Islet of Langerhans (tissue), 1 donor: ENCODE measurements at regions not wholly inside any gene's neighbourhood (a gene's known extent, or its start where the extent isn't known, plus 50 kb on each side); places are given as distances from the start of the nearest gene placed in this dataset.

Experiments
- FAIRE-seq: peaks from one replicate; lab custom pipeline; 2011; peaks lifted over from hg19 to GRCh38; lab: Jason Lieb, UNC

DNA sequence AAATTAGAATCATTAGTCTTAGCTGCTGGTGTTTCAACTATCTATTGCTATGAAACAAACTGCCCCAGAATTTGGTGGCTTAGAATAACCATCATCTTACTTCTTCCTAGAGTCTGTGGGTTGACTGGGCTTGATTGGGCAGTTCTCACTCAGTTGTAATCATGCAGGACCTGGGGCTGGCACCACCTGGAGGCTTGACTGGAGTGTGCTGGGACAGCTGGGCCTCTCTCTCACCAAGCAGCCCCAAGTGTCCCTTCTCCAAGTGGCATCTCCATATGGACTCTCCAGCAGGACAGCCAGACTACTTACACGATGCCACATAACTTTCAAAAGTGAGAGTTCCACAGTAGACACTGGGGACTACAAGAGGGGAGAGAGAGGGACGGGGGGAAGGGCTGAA lies 140.3 kb upstream of the ATP1B1 start:
- FAIRE-seq = no peak

DNA sequence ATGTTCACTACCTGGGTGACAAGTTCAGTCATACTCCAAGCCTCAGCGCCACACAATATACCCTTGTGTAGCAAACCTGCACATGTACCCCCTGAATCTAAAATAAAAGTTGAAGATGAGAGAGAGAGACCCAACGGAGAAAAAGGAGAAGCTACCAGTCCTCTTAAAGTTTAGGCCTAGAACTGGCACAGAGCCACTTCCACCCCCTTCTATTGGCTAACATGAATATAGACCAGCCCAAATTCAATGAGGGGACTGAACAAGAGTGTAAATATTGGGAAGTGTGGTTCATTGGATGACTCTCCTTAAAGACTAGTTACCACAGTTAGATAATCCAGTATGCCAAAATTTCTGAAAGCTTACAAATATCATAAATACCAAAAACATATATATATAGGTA lies 139.9 kb upstream of the ATP1B1 start:
- no peak for FAIRE-seq

DNA sequence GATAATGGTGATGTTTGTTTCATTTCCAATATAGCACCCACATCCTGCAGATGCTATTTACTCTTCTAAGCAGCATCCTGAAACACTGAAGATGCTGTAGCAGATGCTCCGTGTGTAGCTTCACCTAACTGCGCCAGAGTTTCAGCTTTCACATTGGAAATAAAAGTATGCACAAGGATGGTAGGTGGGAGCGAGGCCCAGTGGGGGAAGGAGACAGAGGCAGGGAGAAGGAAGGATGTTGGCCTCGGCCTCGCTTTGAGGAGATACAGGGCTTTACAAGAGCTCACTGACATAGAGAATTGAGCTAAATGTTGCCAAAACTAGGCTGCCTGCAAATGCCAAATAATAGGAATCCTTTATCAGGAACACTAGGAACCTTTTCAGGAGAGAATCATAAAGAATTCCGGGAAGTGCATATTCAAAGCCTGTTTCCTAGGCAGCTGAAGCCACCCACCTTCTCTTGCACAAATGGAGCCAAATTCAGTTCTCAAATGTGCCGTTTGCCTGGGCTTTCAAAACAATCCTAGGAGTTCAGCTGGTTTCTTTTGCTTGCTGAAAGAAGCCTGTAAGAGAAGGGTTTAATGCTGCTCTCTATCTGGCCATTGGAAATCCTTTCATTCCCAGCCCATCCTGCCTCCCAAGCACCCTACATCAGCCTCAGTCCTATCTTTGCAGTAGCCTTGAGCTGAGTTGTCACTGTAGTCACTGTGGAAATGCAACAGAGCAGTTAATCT lies 135.4 kb upstream of the ATP1B1 start:
- no peak for FAIRE-seq

DNA sequence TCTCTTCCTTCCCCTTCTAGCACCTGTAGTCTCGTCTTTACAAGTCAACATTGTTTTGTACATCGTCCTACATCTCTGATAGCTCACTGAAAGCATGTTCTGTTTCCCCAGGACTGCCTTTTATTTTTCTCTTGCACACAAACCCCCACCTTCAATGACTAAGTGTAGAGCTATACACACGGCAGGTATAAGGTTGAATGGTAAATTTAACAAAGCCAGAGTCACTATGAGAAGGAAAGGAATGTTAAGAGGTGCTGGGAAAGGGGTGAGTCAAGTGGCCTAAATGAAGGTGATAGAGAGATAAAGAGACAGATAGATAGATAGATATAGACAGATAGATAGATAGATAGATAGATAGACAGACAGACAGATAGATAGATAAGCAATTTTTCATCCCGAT lies 134.3 kb upstream of the ATP1B1 start:
- FAIRE-seq = no peak

DNA sequence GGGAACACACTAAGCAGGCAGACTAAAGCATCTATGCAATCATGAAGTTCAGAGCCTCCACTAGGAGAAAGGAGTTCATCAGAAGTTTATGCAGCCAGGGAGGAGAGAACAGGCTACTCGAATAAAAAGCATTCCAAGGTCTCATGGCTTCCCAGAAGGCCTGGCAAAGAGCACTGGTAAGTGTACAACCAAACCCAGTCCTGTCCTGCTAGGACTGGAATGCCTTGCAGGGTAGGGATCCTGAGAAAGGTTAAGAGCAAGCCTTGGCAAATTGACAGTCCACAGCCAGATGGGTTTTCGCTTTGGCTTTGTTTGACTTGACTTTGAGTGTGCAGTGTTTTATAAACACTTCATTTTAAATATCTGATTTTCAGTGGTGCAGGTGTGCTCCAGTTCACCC lies 133.6 kb upstream of the ATP1B1 start:
- FAIRE-seq = no peak

DNA sequence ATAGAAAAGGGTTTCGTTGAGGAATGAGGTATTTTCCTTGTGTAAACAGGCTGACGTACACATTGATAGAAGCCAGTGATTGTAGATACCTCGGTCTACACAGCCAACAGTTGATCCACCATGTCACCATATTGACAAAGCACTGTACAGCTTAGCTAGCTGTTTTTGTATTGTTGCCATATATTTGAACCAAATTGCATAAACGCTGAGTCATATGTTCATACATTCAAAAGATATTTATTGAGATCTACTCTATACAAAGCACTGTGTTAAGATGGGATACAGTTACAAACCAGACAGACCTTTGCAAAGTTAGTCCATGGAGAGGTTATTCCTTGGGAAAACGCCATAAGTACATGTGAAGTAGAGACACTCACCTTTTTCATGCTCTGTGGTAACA lies 132.4 kb upstream of the ATP1B1 start:
- no peak for FAIRE-seq

DNA sequence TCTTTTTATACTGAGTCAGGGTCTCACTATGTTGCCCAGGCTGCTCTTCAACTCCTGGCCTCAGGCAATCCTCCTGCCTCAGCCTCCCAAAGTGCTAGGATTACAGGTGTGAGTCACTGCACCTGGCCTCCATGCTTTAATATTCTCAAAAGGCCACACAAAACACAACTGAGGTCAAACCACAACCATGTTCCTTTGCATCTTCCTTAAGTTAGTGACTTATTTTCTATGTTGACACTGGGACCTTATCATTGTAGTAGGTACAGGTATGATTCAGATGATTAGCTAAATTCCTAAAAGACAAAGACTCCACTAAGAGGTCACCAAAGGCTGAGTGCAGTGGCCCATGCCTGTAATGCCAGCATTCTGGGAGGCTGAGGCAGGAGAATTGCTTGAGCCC lies 131.9 kb upstream of the ATP1B1 start:
- FAIRE-seq = no peak

DNA sequence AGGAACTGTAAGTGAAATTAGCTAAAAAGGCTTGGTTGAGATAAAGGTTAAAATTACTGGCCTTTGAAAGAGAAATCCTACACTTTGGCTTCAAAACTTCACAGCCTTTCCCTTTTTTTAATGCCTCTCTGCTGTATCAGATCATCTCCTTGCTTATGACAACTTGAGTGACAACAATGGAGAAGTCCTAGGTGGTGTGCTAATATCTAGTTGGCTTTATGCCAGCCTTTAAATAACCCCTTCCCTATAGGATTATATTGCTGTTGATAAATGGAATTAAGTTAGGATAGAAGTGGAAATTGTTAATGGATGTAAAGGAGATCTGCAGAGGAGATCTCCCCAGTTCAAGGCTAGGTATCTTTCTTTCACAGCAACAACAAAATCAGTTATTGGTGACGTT lies 130.2 kb upstream of the ATP1B1 start:
- no peak for FAIRE-seq

DNA sequence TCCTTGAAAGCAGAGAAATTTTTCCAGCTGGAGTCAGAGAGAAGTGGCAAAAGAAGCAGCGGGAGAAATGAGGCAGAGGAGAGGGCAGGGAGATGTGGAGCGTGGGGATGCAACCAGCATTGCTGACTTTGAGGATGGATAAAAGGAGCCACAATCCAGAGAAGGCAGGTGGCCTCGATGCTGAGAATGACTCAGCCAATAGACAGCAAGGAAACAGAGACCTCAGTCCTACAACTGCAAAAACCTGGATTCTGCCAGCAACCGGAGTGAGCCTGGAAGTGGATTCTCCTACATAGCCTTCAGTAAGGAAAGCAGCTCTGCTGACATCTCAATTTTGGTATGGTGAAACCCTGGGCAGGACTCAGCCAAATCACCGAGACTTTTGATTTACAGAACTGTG lies 128.9 kb upstream of the ATP1B1 start:
- FAIRE-seq = no peak

DNA sequence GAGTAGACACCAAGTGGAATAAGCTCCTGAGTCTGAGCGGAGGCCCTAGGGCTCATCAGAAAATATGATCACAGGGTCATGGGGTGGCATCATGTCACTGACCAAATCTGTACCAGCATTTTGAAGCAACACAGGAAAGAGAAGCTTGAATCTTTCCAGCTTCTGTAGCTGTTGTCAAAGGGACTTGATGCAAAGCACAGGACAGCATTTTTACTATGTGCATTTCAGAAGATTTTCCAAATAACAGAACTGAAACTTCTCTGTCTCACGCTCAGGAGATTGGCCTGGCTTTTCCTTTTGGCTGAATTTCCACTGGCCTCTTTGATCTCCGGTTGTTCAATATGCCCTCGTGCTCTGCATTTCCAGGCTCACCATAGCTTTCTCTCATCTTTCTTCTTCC lies 127.2 kb upstream of the ATP1B1 start:
- no peak for FAIRE-seq

DNA sequence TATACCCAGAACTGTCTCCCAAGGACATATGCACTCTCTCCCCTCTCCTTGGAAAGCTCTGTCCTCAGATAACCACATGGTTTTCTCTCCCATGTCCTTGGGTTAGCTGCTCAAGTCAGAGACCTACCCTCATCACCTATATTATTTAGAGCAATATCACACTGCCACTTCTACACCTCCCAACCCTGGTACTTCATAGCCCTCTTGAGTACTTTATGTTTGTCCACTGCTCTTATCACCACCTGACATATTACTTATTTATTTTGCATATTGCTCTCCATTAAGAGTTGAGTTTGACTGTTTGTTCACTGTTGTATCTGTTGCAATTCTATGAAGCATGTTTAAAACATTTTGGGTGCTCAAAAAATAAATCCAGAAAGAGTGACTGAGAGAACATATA lies 126.3 kb upstream of the ATP1B1 start:
- FAIRE-seq = no peak

DNA sequence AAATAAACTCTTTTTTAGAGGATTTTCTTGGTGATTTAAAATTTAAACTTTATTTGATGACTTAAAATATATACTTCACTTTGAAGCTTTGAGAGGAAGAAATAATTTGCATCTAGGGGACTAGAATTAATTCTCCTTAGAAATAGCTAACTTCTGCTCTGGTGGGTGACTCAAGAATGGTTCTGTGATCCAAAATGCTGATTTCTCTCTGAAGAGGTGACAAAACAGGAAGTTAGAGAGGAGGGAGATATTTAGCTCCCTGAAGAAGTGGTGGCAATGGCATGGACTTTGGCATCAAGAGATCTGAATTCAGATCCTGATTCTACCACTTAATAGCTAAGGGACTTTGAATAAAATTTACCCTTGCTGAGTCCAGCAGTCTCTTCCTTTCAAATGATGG lies 125.8 kb upstream of the ATP1B1 start:
- FAIRE-seq = no peak

DNA sequence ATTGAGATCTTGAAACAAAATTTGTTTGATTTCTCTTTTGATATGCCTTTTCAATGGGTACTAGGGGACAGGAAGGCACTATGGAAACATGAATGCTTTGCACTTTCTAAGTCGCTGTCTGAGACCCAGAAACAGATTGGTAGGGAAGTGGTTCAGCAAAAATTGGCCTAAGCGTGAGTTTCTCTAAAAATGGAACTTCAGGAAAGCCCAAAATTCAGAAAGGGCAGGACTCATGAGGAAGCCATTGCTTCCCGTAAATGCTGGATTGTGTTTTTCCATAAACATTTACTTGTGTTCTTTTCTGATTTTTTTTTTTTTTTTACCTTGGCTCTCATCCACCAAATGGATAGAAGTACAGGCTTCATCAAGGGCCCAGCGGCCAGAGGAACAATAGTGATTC lies 123.7 kb upstream of the ATP1B1 start:
- no peak for FAIRE-seq

DNA sequence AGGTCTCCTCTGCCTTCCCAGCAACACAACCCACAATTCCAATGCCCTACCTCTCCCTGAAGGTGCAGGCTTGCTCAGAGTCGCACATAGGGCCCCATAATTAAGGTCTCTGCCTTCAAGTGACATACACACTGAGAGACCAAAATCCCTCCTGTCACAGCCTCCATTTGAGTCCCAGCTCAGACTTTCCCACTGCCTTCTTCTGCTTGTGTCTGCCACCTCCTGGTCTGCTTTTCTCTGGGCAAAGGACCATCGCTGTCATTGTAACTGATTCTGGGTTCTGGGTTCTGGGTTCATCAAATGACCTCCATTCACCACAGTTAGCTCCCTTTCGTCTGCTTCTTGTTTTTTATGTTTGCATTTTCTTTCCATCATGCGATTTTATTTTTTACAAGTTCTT lies 119.2 kb upstream of the ATP1B1 start:
- no peak for FAIRE-seq

DNA sequence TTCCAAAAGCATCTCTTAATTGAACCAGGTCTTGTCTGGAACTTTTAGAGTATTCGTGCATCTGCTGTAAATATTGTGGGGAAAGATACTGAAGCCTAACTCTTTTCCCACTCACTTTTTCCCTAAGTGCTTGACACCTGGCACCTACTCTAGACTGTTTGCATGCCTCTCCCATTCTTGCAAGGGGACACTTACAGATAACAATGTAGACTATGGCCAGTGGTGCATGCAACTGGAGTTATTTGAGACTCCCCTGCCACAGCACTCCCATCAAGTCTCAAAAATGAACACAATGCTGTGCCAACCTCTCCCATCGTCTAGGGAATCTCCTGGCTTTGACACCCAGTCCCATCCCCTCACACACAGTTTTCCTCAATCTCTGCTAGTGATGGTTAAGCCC lies 118.6 kb upstream of the ATP1B1 start:
- no peak for FAIRE-seq

DNA sequence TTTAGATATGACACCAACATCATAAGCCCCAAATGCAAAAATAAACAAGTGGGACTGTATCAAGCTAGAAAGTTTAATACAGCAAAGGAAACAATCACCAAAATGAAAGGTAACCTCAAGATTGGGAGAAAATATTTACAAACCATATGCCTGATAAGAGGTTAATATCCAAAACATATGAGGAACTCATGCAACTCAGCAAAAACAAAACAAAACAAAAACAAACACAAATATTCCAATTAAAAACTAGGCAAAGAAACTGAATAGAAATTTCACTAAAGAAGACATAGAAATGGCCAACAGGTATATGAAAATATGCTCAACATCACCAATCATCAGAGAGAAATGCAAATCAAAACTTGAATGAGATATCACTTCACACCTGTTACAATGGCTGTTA lies 116.5 kb upstream of the ATP1B1 start:
- FAIRE-seq = no peak

DNA sequence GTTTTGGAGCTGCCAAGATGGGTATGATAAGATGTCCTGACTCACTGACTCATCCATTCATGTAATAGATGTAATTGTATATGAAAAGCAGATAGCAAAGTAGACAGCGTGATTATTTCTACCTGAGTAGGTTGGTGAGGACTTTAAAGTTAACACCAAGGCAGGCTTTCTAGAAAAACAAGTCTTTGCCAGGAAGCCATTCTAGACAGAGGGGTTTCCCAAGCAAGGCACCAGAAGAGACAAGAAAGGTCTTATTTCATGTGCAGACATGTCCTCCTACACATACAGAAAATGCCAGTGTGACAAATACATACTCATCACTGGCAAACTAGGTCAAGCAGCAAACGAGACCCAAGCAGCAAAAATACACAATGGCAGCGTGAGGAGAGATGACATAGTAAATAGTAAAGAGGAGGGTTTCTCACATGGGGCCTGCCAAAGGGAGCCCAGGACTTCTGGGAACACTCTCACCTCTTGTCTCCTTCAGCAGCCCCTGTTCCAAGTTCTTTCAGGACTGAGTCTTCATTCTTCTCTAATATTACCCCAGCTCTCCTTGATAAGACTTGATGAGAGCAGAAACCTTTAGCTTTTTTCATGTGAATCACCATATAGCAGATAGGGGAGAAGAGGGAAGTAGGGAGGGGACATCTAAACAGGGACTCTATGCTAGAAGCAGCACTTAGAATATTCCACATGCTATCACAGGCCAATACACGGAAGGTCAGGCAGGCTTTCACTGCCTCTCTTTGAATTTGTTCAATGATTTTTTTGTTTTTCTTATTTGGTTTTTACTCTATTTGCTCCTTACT lies 114.6 kb upstream of the ATP1B1 start:
- no peak for FAIRE-seq

DNA sequence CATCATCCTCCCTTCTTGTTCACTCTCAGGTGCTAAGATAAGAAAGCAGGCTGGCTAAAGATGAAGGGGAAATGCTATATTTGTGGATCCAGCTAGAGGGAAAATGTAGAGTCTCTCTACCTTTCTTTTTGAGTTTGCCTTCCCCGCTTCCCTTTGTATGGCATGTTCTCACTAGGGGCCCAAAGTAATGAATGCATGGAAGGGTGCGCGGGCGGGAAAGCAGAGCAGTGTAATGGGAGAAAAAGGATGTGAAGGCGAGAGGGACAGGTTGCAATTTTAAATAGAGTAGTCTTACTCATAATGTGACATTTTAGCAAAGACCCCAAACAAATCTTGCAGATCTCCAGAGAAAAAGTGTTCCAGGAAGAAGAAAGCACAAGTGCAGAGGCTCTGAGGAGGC lies 105.1 kb upstream of the ATP1B1 start:
- no peak for FAIRE-seq

DNA sequence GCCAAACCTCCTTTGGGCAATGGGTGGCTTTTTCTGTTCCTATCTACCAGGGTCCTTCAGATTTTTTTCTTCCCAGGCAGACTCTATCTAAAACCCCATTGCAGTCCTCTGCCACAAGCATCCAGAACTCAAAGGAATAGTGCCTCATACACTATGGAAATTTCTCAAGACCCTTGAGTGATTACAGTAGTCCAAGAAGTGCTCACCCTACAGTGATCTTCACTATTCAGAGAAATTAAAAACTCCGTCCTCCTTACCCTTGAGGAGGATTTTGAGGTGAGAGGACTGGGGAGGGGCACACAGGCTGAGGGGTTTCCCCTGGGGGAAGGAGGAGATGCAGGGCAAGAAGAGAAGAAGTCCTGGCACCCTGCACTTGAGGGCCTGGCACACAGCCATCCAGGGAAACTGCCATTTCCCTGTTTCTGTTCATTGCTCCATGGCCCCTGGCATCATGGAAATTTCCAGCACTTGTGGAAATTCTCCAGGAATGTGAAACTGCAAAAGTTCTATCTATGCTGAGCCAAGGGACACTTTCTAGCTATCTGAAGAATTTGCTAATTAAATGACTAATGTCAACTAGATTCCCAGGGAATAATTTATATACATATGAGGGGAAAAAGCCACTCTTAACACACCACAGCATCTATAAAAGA lies 102.5 kb upstream of the ATP1B1 start:
- FAIRE-seq = no peak

DNA sequence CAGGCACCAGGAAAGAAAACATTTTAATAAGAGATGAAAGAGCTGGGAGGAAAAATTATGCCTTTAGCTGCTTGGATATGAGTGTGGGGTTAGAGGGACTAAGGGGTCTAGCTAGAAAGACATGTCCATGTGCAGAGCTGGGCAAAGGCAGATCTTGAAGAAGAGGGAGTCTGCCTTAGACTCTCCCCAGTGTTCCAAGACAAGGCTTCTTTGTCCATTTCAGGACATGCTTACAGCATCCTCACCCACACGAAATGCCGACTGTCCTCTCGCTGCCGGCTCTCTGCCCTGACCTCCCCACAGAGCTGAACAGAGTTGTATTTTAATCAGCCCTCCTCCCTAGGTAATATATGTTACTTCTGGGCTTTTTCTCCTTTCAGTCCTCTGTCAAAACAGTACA lies 100.7 kb upstream of the ATP1B1 start:
- FAIRE-seq = no peak

DNA sequence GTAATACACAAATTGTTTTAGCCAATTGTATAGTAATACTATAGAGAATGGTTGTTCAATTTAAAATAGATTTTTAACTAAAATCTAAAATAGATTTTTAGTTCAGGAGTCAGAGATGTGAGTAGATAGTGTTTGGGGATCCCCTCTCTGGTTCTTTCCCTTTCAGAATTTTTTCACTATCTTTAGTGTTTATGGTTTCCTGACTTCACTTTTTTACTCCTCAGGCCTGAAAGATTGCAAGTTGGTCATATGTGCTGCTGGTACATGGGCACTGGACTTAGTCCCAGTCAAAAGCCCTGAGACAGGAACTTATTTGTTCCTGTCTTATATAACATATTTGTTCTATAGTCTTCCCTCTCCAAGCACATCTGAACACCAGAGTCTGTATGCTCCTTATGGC lies 96.8 kb upstream of the ATP1B1 start:
- FAIRE-seq = no peak

DNA sequence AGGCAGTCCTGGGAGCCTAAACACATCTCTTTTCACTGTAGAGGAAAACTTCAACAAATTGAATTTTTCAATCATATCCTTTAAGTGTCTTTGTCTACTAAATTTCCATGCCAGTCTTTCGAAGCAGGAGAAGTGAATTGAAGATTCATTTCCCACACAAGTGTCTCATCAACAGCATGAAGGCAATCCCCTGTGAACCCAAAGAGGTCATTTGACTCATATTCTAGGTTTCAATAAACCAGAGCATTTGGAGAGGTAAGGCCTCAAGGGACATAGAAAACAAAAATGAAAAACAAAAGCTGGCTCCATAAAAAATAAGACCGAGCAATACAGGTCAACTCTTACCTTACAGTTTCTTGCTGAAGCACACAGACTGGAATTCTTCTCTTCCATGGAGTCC lies 94.1 kb upstream of the ATP1B1 start:
- FAIRE-seq = no peak

DNA sequence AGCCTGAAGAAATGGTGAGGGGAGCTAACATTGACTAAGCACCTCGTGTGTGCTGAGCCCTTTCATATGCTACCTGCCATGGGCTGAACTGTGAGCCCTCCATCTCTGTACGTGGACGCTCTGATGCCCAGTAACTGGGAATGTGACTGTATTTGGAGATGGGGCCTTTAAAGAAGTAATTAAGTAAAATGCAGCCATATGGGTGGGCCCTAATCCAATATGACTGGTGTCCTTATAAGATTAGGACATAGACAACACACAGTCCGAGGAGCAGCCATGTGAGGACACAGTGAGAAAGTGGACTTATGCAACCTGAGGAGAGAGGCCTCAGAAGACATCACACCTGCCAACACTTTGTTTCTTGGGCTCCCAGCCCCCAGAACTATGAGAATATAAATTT lies 92.7 kb upstream of the ATP1B1 start:
- FAIRE-seq = no peak

DNA sequence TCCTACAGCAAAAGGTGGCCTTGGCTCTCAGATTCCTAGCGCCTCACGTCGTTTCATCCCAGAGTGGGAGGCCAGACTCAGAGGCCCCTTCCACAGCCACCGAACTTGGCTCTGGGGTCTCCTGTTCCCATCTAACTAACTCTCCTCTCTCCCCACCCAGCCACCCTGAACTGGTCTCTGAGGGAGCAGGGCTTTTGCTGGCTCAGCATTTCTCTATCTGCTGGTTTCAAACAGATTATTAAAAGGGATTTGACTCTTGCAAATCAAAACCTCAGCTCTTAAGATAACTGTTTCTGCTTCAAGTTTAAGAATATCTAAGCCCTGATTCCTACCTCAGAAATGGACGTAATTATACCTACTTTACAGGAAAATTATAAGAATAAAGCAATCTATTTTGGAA lies 91.0 kb upstream of the ATP1B1 start:
- FAIRE-seq = no peak
